ENCODE measurements at regions not wholly inside any gene's neighbourhood (a gene's known extent, or its start where the extent isn't known, plus 50 kb on each side); places are given as distances from the start of the nearest gene placed in this dataset.

GRCh38 chr13:99072356-99072755 is 94.5 kb upstream of the DOCK9 start:
- ATAC-seq (ENCODE audit: insufficient read depth, low read depth) = no peak
- Histone ChIP-seq H3K4me1 (ENCODE audit: insufficient read depth, low read length) (peaks cover 23% of the 10 kb centered on the region), H3K9me3 (ENCODE audit: insufficient read depth, low read length, severe bottlenecking) (no peaks in the 10 kb centered on the region), H2AFZ (ENCODE audit: low read depth, low read length) (no peak overlapping the region), H3K36me3 (ENCODE audit: insufficient read depth, low read length) (no peaks in the 10 kb centered on the region), H3K4me2 (ENCODE audit: insufficient read depth, low read length) (no peak overlapping the region), H3K27ac (ENCODE audit: low read length) (no peak overlapping the region), H3K4me3 (ENCODE audit: low read depth in 1 of 2, low read length in 2 of 2) (no peak overlapping the region), H3K9ac (ENCODE audit: low read depth, low read length) (no peak overlapping the region), H3K27me3 (ENCODE audit: insufficient read depth, low read length, poor library complexity) (no peaks in the 10 kb centered on the region), H4K20me1 (ENCODE audit: insufficient read depth, low read length) (no peaks in the 10 kb centered on the region), H3K79me2 (ENCODE audit: insufficient read depth, low read length) (0 out of 2 replicates have a peak, but pooled peaks cover 3% of the 10 kb centered on the region)
- TF ChIP-seq CTCF (IDR thresholded peaks at IDR 0.05; ENCODE audit: borderline replicate concordance, extremely low read depth, low read length, poor library complexity, severe bottlenecking) (no peak), EZH2 (IDR thresholded peaks at IDR 0.05; ENCODE audit: borderline replicate concordance, low read depth, low read length, severe bottlenecking) (no peak)
- no peak for DNase-seq

- no peak overlapping the region for H3K4me3 ChIP-seq (ENCODE audit: low read depth in 1 of 2, low read length in 2 of 2)
- H3K4me1 ChIP-seq (ENCODE audit: insufficient read depth, low read length) = peaks cover 23% of the 10 kb centered on the region
- no peak overlapping the region for H2AFZ ChIP-seq (ENCODE audit: low read depth, low read length)
- ATAC-seq (ENCODE audit: insufficient read depth, low read depth) (no peak), DNase-seq (no peak)
- no peak overlapping the region for H3K27ac ChIP-seq (ENCODE audit: low read length)
- no peak overlapping the region for H3K4me2 ChIP-seq (ENCODE audit: insufficient read depth, low read length)
- 0 out of 2 replicates have a peak, but pooled peaks cover 3% of the 10 kb centered on the region for H3K79me2 ChIP-seq (ENCODE audit: insufficient read depth, low read length)
- H3K27me3 ChIP-seq (ENCODE audit: insufficient read depth, low read length, poor library complexity) = no peaks in the 10 kb centered on the region
- no peak for TF ChIP-seq CTCF (IDR thresholded peaks at IDR 0.05; ENCODE audit: borderline replicate concordance, extremely low read depth, low read length, poor library complexity, severe bottlenecking)
- TF ChIP-seq EZH2 (IDR thresholded peaks at IDR 0.05; ENCODE audit: borderline replicate concordance, low read depth, low read length, severe bottlenecking) = no peak
- H3K36me3 ChIP-seq (ENCODE audit: insufficient read depth, low read length) = no peaks in the 10 kb centered on the region
- H4K20me1 ChIP-seq (ENCODE audit: insufficient read depth, low read length) = no peaks in the 10 kb centered on the region
- no peak overlapping the region for H3K9ac ChIP-seq (ENCODE audit: low read depth, low read length)
- H3K9me3 ChIP-seq (ENCODE audit: insufficient read depth, low read length, severe bottlenecking) = no peaks in the 10 kb centered on the region
These were observed 95.1 kb upstream of the DOCK9 start for GRCh38 chr13:99072941-99073340.

- Histone ChIP-seq H3K36me3 (ENCODE audit: insufficient read depth, low read length) (no peaks in the 10 kb centered on the region), H3K27ac (ENCODE audit: low read length) (no peak overlapping the region), H2AFZ (ENCODE audit: low read depth, low read length) (no peak overlapping the region), H3K4me2 (ENCODE audit: insufficient read depth, low read length) (no peak overlapping the region), H3K4me3 (ENCODE audit: low read depth in 1 of 2, low read length in 2 of 2) (no peak overlapping the region), H3K79me2 (ENCODE audit: insufficient read depth, low read length) (0 out of 2 replicates have a peak, but pooled peaks cover 3% of the 10 kb centered on the region), H3K9ac (ENCODE audit: low read depth, low read length) (no peak overlapping the region), H3K27me3 (ENCODE audit: insufficient read depth, low read length, poor library complexity) (no peaks in the 10 kb centered on the region), H3K4me1 (ENCODE audit: insufficient read depth, low read length) (peaks cover 23% of the 10 kb centered on the region), H3K9me3 (ENCODE audit: insufficient read depth, low read length, severe bottlenecking) (no peaks in the 10 kb centered on the region), H4K20me1 (ENCODE audit: insufficient read depth, low read length) (no peaks in the 10 kb centered on the region)
- TF ChIP-seq CTCF (IDR thresholded peaks at IDR 0.05; ENCODE audit: borderline replicate concordance, extremely low read depth, low read length, poor library complexity, severe bottlenecking) = no peak
- no peak for TF ChIP-seq EZH2 (IDR thresholded peaks at IDR 0.05; ENCODE audit: borderline replicate concordance, low read depth, low read length, severe bottlenecking)
- ATAC-seq (ENCODE audit: insufficient read depth, low read depth) = no peak
- no peak for DNase-seq
These were observed 96.8 kb upstream of the DOCK9 start for GRCh38 chr13:99074693-99075092.
